ENCODE measurements at regions not wholly inside any gene's neighbourhood (a gene's known extent, or its start where the extent isn't known, plus 50 kb on each side); places are given as distances from the start of the nearest gene placed in this dataset.

DNA sequence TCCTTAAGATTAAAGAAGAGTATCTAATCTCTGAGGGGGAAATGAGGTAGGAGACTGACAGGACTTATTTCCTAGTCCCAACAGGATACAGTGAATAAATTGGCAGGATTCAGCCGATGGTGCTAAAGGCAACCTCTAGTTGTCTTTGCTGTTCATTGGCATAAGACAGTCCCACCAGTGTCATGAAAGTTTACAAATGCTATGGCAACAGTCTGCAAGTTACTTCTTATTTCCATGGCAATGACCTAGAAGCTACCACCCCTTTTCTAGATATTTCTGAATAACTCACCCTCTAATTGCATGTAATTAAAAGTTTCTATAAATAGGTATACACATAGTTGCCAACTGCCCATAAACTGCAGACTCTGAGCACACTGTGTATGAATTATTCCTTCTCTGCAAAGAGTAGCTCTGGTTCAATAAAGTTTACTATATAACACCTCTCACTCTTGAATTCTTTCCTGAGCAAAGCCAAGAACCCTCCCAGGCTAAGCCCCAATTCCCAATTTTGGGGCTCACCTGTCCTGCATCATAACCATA, 172.7 kb upstream of the LRATD1 start:
- no peak overlapping the region for H3K4me3 ChIP-seq (ENCODE audit: control insufficient read depth, low read depth, low read length)
- DNase-seq (ENCODE audit: low read depth) = no peak
- TF ChIP-seq, protein P1, sequence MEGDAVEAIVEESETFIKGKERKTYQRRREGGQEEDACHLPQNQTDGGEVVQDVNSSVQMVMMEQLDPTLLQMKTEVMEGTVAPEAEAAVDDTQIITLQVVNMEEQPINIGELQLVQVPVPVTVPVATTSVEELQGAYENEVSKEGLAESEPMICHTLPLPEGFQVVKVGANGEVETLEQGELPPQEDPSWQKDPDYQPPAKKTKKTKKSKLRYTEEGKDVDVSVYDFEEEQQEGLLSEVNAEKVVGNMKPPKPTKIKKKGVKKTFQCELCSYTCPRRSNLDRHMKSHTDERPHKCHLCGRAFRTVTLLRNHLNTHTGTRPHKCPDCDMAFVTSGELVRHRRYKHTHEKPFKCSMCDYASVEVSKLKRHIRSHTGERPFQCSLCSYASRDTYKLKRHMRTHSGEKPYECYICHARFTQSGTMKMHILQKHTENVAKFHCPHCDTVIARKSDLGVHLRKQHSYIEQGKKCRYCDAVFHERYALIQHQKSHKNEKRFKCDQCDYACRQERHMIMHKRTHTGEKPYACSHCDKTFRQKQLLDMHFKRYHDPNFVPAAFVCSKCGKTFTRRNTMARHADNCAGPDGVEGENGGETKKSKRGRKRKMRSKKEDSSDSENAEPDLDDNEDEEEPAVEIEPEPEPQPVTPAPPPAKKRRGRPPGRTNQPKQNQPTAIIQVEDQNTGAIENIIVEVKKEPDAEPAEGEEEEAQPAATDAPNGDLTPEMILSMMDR (conservative IDR thresholded peaks at IDR 0.05; ENCODE audit: control insufficient read depth, insufficient read depth, low read depth, low read length) = no peak

DNA sequence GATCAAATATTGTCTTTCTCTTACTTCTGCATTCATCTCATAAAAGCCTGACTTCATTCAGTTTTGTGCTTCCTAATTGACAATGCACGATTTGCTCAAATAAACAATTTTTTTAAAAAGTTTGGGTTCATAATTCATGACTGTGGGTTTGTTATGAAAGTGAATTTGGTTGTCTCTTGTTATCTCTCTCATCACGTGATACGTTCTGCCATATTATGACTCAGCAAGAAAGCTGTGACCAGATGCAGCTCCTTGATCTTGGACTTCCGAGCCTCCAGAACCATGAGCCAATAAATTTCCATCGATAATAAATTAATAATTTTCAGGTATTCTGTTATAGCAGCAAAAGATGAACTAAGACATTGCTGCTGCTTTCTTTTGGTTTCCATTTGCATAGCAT, 156.5 kb upstream of the LRATD1 start:
- DNase-seq (ENCODE audit: low read depth) = no peak
- TF ChIP-seq, protein P1 (conservative IDR thresholded peaks at IDR 0.05; ENCODE audit: control insufficient read depth, insufficient read depth, low read depth, low read length) = no peak
- H3K4me3 ChIP-seq (ENCODE audit: control insufficient read depth, low read depth, low read length) = no peak overlapping the region

DNA sequence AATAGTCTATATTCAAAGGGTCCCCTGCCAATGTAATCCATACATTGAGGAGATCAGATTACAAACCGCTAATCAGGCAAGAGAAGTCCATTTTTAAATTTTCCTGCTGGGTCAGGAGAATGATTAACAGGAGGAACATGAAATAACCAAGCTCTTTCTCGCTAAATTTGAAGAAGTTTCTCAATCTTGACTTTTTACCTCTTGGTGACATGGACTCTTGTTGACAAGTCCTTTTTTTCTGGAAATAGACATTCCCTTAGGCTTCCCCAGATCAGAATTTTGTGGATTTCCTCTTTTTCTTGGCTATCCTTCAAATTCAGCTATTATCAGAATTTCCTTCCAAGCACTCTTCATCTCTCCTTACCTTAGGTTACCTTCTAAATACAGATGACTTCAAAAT, 153.0 kb upstream of the LRATD1 start:
- DNase-seq (ENCODE audit: low read depth) = no peak

DNA sequence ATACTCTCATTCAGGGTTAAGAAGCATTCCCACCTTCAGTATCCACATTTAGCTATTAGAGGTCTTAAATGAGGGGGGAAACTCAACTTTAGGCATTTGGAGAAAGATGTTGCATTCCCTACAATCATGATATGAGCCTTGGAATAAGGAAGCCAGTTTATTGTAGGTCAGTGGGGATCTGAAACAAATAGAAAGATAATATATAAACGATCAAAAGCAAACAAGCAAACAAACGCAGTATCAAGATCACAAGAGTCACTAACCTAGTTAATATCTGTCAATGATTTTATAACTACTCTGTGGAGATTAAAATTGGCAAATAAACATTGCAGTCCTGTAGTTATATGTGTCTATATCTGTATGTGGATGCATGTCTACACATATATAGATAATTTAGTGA, 152.4 kb upstream of the LRATD1 start:
- H3K4me3 ChIP-seq (ENCODE audit: control insufficient read depth, low read depth, low read length) = no peak overlapping the region
- TF ChIP-seq, protein P1 (conservative IDR thresholded peaks at IDR 0.05; ENCODE audit: control insufficient read depth, insufficient read depth, low read depth, low read length) = no peak
- no peak for DNase-seq (ENCODE audit: low read depth)

More for the DNA sequence above, 153.0 kb upstream of the LRATD1 start:
- TF ChIP-seq, protein P1 (conservative IDR thresholded peaks at IDR 0.05; ENCODE audit: control insufficient read depth, insufficient read depth, low read depth, low read length) = no peak
- H3K4me3 ChIP-seq (ENCODE audit: control insufficient read depth, low read depth, low read length) = no peak overlapping the region

DNA sequence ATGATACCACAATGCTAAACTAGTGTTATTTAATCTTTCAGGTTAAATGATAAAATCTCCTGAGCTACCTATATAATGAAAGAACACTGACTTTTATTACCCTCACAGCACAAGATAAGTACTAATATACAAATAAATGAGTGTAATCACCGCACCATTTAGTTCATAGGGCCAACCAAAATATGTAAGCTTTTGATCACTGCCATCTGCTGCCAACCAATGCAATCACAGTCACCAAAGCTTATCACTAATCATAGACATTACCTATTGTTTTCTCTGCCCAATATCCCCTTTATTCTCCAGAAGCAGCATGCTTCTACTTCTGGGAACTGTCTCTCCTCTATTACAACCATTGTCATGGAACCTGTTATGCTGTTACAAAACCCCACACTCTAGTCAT, 151.6 kb upstream of the LRATD1 start:
- no peak overlapping the region for H3K4me3 ChIP-seq (ENCODE audit: control insufficient read depth, low read depth, low read length)
- DNase-seq (ENCODE audit: low read depth) = no peak
- TF ChIP-seq, protein P1 (conservative IDR thresholded peaks at IDR 0.05; ENCODE audit: control insufficient read depth, insufficient read depth, low read depth, low read length) = no peak

DNA sequence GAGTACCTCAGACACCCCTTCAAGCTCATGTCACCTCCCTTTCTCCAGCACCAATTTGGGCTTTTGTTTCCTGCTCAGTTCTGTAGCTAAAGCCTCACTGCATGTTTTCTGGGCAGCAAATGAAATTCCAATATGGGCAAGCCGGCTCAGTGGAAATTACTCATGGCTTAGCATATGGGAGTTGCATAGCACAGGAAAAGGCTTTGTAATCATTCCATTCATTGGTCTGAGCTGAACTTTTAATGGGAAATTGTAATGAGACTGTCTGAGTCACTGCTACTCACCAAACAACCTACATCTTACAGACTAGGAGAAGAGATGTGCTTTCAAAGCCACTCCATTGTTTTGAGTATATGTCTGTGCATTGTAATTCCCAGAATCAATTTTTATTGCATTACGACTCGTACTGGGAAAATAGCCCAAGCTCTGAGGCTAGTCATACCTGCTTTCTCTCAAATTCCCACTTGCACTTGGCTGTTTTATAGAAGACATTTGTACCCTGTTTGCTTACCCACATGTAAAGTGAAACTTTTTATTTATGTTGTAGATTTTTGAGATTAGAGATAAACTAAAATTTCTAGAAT, 139.5 kb upstream of the LRATD1 start:
- peak; percentile 93 for DNase-seq (ENCODE audit: low read depth)
- no peak overlapping the region for H3K4me3 ChIP-seq (ENCODE audit: control insufficient read depth, low read depth, low read length)
- TF ChIP-seq, protein P1 (conservative IDR thresholded peaks at IDR 0.05; ENCODE audit: control insufficient read depth, insufficient read depth, low read depth, low read length) = no peak

Measured in fibroblast of mammary gland (primary cell).